NOMO-1 treated with dmso at 0.1 percent for 144 hours (cell line): ENCODE measurements at regions not wholly inside any gene's neighbourhood (a gene's known extent, or its start where the extent isn't known, plus 50 kb on each side); places are given as distances from the start of the nearest gene placed in this dataset.
"Not testable (repeated sequence)": the region's sequence is repeated elsewhere in the genome, so short reads cannot be mapped to it uniquely, and the experiment has no call there.

Experiments used
- DNase-seq: peaks from one replicate; lab custom pipeline; 2025; ENCODE audit not compliant: unreplicated experiment; lab: John Stamatoyannopoulos, UW

DNA sequence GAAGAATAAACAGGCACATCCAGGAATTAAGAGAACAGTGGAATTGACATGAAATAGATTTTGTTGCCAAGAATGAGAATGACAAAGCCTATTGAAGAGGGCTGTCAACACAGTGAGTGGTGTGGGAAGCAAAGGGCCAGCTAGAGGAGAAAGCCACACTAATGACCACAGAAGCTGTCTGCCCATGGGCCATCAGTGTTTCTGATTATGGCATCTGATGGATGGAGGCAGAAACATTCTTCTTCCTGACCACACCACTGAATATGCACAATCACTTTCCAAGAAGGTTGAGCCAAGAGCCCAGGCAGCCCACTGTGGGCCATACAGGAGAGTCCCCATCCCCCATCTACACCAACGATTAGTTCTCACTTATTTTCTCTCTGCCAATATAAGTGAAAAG lies 146.0 kb upstream of the SH3BP4 start:
- no peak for DNase-seq

- no peak for DNase-seq
These were observed 147.1 kb upstream of the SH3BP4 start for GRCh38 chr2:234804704-234805103.

GRCh38 chr2:234802845-234803171 lies 149.0 kb upstream of the SH3BP4 start:
- DNase-seq = no peak

- no peak for DNase-seq
These were observed 149.6 kb upstream of the SH3BP4 start for GRCh38 chr2:234802071-234802844.

- no peak for DNase-seq
These were observed 154.1 kb upstream of the SH3BP4 start for GRCh38 chr2:234797566-234798250.

- no peak for DNase-seq
These were observed 155.7 kb upstream of the SH3BP4 start for GRCh38 chr2:234796045-234796591.

DNA sequence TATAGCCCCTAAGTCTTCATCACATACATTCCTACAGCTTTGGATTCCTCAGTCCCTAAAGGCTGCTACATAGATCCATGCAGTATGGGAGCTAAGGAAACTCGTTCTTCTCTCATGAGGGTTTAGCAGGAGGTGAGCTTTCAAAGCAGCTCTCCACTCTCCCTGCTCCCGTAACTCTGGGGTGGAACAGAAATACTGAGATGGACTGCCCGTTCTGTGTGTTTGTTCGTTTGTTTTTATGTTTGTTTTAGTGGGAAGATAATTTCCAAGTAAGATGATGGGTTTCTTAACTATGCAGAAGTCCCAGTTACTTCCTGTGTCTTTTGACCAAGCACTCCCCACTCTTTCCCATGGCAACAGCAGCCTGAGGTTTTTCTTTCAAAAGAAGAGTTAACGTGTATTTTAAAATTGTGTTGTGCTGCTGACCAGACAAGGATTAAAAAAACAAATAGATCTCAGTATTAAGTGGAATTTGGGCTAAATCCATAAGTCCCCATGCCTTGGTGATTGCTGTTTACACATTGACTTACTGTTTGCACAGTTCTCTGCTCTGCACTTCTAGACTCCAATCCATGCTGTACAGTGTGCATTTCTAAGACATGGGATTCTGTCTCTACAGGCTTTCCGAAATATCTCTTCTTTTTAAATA lies 156.4 kb upstream of the SH3BP4 start:
- DNase-seq = no peak

- DNase-seq = no peak
These were observed 157.0 kb upstream of the SH3BP4 start for GRCh38 chr2:234794866-234795265.

DNA sequence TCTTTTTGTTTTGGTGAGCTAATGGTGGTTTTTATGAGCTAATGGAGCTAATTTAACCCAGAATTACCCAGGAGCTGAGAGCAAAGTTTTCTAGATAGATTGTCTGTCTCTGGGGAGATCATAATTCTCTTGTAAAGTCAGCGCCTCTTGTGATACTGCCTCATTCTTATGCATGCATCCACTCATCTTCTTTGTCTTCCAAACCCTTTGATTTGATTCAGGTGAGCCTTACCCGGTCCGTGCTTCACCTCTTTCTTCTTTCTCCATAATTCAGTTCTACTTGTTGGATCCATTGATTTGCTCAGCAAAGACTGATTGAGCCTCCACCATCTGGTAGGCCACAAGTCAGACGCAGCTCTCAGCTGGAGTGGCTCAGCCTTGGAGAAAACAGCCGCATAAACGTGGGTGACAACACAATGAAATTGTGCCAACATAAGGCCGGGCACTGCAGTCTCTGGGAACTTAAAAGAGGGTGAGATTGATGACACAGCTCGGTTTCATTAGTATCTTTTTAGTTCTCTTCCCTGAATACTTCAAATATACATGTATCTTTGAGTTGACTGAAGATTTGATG lies 158.5 kb upstream of the SH3BP4 start:
- DNase-seq = no peak

DNA sequence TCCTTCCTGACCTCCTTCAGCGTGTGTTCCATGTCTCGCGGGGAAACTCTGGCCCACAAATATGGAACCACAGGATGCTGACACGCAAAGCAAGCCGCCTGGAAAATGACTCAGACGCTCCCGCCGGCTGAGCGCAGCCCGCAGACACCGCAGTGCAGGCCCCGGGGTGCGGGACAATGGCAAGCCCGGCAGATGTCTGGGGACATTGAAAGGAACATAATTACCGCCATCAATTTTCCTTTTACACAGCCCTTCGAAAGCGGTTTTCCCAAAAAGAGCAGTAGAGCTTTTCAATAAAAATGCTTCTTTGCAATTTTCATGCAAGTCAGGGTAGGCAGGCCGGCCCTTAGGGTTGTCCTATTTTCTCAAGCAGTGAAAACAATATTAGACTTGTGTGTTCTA lies 159.2 kb upstream of the SH3BP4 start:
- DNase-seq = no peak

- not testable (repeated sequence) for DNase-seq
These were observed 159.7 kb upstream of the SH3BP4 start for GRCh38 chr2:234792096-234792495.

DNA sequence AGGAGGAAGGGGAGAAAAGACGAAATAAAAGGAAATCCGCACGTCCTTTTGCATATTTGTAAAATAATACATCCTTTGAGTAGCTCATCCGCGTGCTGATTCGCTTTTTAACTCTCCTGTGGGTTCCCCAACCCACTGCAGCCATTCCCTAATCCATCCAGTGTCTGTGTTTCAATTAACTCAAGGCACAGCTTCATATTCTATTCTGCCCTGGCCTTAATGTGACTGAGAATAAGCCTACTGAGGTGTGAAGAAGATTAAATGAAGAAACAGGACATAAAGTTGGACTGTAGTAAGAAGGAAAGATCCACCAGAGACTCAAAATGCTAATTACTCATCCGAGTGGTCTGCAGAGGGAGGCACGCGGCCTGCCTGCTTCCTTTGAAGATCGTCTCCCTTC lies 161.4 kb upstream of the SH3BP4 start:
- no peak for DNase-seq

DNA sequence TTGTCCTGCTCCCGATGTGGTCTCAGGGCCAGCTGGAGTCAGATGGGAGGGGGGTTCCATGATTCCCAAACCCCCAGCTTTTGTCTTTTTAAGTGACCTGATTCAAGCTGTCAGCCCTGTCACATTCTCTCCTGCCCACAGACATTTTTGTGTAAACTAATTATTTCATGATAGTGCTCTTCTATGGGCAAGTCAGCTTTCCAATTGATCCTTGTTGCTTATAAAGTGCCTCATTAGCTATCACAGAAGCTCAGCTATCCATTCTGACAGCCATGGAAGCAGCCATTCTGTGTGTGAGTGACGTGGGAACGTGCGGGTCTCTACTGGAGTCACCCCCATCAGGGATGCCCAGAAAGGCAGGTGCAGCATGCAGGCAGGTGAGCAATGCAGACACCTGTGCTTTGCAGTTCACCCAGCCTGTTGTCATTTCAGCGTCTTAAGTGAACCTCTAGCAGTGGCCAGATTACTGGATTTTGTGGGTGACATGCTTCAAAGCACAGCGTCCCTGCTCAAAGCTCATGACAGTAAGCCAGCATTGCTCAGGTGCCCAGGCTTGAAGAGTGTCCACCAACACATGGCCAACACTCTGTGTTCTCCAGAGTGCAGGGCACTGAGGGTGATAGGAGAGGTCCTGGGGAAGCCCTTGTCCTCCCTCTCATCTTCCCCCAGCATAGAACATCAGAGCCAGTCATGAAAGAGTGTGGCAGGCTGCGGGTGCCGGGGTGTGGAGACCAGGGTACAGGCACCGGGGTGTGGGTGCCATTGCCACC lies 162.1 kb upstream of the SH3BP4 start:
- no peak for DNase-seq

DNA sequence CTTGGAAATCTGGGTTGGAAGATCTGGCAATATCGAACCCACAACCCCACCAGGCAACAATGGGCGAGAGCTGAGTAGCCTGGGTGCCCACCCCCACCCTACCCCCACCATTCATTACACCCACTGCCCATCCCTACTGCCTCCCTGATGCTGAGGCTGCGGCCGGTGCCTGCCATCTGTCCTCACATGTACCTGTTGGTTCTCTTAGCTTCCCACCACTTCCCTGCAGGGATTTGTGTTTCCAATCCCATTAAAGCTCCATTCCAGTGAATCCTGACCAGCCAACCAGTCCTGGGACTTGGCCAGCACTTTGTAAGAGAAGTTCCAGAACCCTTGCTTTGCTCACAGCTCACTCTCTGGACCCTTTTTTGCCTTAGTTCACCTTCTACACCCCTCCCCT lies 163.0 kb upstream of the SH3BP4 start:
- no peak for DNase-seq

- no peak for DNase-seq
These were observed 163.4 kb upstream of the SH3BP4 start for GRCh38 chr2:234788381-234788780.

- DNase-seq = no peak
These were observed 164.7 kb upstream of the SH3BP4 start for GRCh38 chr2:234787114-234787513.

GRCh38 chr2:234773764-234774409 lies 177.9 kb upstream of the SH3BP4 start:
- DNase-seq = no peak

DNA sequence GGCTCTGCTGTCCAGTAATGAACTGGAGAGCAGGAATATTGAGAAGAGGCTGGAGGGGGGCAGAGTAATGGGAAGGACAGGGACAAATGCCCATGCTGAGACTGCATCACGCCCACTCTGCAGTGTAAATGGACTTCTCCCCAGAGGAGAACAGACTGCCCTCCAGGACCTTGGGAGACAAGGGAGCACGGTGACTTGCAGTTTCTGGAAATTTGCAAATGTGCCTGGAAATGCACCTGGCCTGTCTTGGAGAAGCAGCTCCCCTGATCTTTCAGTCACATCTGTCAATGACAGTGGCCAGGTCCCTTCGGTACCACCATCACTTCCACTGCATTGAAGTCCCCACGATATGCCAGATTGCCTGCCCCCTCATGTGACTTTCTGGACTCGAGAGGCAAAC lies 178.7 kb upstream of the SH3BP4 start:
- DNase-seq = no peak

- DNase-seq = no peak
These were observed 179.1 kb upstream of the SH3BP4 start for GRCh38 chr2:234772733-234773060.

DNA sequence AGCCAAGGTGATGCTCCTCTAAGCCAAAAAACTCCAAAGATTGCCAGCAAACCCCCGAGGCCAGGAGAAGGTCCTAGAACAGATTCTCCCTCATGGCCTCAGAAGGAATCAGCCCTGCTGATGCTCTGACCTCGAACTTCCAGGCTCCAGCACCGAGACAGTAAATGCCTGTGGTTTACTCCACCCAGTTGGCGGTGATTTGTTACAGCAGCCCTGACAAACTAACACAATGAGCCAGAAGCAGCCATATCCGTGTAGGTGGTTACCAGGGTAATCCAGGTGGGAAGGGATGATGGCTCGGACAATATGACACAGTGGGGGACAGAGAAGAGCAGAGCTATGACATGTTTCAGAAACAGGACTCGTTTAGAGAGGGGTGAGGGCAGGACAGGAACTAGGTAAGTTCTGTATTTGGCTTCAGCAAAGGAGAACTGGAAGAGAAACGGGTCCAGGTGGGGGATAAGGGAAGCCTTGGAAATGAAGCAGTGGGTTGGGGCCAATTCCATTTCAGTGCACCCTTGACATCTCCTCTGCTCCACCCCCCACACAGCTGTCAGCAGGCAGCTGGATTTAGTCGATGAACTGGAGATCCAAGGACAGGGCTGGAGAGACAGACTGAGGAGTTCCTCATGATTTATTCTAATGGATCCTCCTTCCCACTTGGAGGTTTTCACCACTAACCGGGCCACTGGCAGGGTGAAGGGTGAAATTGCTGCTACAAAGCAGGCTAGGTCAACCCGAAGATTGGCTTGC lies 179.7 kb upstream of the SH3BP4 start:
- DNase-seq = no peak
